ENCODE measurements at regions not wholly inside any gene's neighbourhood (a gene's known extent, or its start where the extent isn't known, plus 50 kb on each side); places are given as distances from the start of the nearest gene placed in this dataset.

DNA sequence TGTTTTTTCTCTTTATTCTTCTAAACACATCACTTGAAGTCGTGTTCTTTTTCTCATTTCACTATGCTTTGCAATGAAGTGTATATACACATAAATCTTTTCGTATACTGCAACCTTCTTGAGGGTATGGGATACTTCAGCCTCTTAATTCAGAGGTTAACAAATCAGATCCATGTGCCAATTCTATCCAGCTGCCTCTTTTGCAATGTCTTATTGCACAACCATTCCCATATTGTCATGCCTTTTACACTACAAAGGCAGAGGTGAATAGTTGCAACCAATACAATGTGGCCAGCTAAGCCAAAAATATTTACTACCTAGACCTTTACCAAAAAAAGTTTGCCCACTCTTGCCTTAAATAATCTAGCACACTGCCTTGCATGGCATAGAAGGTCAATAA, 224.5 kb upstream of the FOXG1 start:
- peaks cover 16% of the 10 kb centered on the region for H3K9me3 Mint-ChIP-seq
- H3K36me3 Mint-ChIP-seq = no peaks in the 10 kb centered on the region
- no peak overlapping the region for H3K4me3 Mint-ChIP-seq
- POLR2A ChIA-PET = no interaction called here
- no peaks in the 10 kb centered on the region for H3K27me3 Mint-ChIP-seq
- no peak overlapping the region for H3K27ac Mint-ChIP-seq
- DNase-seq (no peak), ATAC-seq (ENCODE audit: low read depth) (no peak)
- no peaks in the 10 kb centered on the region for H3K4me1 Mint-ChIP-seq

DNA sequence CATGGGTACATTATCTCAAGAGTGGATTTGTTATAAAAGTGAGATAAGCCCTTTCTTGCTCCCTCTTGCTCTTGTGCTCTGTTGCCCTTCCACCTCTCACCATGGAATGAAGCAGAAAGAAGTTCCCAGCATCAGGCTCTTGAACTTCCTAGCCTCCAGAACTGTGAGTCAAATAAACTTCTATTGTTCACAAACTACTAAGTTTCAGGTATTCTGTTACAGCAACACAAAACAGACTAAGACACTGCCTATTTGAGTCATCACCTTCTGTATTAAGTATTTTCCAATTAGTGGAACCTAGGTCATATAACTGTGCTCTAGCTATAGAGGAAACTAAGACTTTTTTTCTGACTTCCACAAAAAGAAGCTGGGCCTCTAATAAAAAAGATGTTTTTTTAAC, 201.2 kb upstream of the FOXG1 start:
- no peak overlapping the region for H3K27ac Mint-ChIP-seq
- H3K36me3 Mint-ChIP-seq = no peaks in the 10 kb centered on the region
- peaks cover 6% of the 10 kb centered on the region for H3K9me3 Mint-ChIP-seq
- H3K27me3 Mint-ChIP-seq = no peaks in the 10 kb centered on the region
- DNase-seq (no peak), ATAC-seq (ENCODE audit: low read depth) (no peak)
- H3K4me1 Mint-ChIP-seq = no peaks in the 10 kb centered on the region
- H3K4me3 Mint-ChIP-seq = no peak overlapping the region
- POLR2A ChIA-PET = no interaction called here

DNA sequence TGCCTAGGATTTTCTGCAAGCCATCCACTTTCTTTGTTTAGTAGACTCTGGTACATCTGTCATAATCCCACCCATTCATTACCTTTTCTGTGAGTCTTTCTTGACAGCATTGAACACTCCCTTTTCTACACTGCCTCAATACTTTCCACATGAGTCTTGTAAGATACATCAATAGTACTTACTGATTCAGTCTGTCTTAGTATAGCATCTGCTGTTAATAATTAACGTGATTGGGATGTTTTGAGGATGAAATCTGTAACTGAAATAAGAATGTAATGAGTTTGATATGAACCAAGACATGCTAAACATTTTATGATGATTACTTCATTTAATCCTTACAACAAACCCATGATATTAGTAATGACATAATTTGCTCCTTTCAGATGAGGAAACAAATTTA, 196.2 kb upstream of the FOXG1 start:
- H3K4me1 Mint-ChIP-seq = no peaks in the 10 kb centered on the region
- peaks cover 5% of the 10 kb centered on the region for H3K9me3 Mint-ChIP-seq
- H3K27ac Mint-ChIP-seq = no peak overlapping the region
- no peaks in the 10 kb centered on the region for H3K27me3 Mint-ChIP-seq
- no peak overlapping the region for H3K4me3 Mint-ChIP-seq
- ATAC-seq (ENCODE audit: low read depth) (no peak), DNase-seq (no peak)
- no peaks in the 10 kb centered on the region for H3K36me3 Mint-ChIP-seq
- POLR2A ChIA-PET = no interaction called here

DNA sequence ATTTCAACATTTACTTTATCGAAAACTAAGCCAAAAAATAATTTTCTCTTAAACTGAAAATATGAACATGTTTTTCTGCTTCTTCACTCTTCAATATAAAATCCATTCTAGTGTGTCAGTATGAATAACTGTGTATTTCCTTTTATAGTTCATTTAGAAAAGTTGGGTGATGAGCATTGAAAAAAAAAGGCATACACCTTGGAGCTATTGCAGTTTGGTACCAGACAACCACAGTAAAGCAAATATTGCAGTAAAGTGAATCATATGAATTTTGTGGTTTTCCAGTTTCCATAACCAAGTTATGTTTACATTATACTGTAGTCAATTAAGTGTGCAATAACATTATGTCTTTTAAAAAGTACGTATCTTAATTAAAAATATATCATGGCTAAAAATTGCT, 195.0 kb upstream of the FOXG1 start:
- H3K4me3 Mint-ChIP-seq = no peak overlapping the region

DNA sequence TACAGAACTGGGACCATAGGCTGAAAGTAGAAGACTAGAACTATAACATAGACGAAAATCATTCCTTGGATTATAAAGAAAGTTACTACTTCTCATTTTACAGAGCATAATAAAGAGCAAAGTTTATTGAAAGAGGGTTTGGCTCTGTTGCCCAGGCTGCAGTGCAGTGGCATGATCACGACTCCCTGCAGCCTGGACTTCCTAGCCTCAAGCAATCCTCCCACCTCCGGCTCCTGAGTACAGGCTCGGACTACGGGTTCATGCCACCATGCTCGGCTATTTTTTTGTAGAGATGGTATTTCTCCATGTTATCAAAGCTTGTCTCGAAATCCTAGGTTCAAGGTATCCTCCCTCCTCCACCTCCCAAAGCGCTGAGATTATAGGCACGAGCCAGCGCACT, 190.1 kb upstream of the FOXG1 start:
- no peak overlapping the region for H3K4me3 Mint-ChIP-seq
- H3K27me3 Mint-ChIP-seq = no peaks in the 10 kb centered on the region
- H3K36me3 Mint-ChIP-seq = no peaks in the 10 kb centered on the region
- POLR2A ChIA-PET = no interaction called here
- ATAC-seq (ENCODE audit: low read depth) = no peak
- H3K27ac Mint-ChIP-seq = no peak overlapping the region
- no peak for DNase-seq
- no peaks in the 10 kb centered on the region for H3K4me1 Mint-ChIP-seq
- H3K9me3 Mint-ChIP-seq = no peaks in the 10 kb centered on the region

More for the DNA sequence above, 195.0 kb upstream of the FOXG1 start:
- H3K4me1 Mint-ChIP-seq = no peaks in the 10 kb centered on the region
- no peaks in the 10 kb centered on the region for H3K27me3 Mint-ChIP-seq
- no peaks in the 10 kb centered on the region for H3K36me3 Mint-ChIP-seq
- H3K27ac Mint-ChIP-seq = no peak overlapping the region
- peaks cover 4% of the 10 kb centered on the region for H3K9me3 Mint-ChIP-seq
- no peak for DNase-seq
- POLR2A ChIA-PET = no interaction called here
- no peak for ATAC-seq (ENCODE audit: low read depth)

DNA sequence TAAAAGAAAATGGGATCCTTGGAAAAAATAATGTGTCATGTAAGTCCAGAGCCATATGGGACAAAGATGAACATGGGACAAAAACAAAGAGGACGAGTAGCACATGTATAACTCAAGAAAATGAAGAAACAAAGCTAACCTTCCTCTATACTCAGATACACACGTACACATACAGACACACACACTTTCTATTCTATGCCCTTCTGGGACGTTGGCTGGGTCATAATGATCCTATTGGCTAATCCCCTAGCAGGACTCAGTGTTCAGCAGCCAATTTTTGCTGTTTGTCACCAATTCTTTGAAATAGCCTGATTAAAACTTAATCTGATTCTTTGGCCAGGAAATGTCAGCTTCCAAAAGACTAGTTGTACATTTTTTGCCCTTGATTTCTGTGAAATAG, 189.4 kb upstream of the FOXG1 start:
- Mint-ChIP-seq H3K4me3 (no peak overlapping the region), H3K4me1 (no peaks in the 10 kb centered on the region), H3K27ac (no peak overlapping the region), H3K9me3 (no peaks in the 10 kb centered on the region), H3K27me3 (no peaks in the 10 kb centered on the region), H3K36me3 (no peaks in the 10 kb centered on the region)
- POLR2A ChIA-PET = no interaction called here
- DNase-seq = no peak
- no peak for ATAC-seq (ENCODE audit: low read depth)

DNA sequence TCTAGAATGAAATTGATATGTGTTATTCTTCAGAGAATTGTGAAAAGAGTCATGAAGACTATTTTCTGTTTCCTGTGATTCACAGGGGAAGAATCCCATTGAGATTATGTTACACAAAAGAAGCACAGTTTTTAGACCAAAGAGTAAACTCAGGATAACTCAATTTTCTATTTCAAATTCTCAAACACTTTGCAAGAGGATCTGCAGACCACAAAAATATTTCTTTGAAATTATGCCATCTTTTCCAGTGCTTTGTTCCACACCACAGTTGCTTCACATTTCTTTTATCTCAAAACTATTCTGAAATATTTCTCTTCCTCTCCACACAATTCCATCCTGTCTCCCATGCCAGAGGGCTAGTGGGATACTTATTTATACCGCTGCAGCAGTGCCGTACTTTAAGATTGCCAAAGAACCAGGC, 188.9 kb upstream of the FOXG1 start:
- Mint-ChIP-seq H3K27me3 (no peaks in the 10 kb centered on the region), H3K4me1 (no peaks in the 10 kb centered on the region), H3K4me3 (no peak overlapping the region), H3K9me3 (no peaks in the 10 kb centered on the region), H3K36me3 (no peaks in the 10 kb centered on the region), H3K27ac (no peak overlapping the region)
- POLR2A ChIA-PET = no interaction called here
- no peak for ATAC-seq (ENCODE audit: low read depth)
- DNase-seq = no peak

DNA sequence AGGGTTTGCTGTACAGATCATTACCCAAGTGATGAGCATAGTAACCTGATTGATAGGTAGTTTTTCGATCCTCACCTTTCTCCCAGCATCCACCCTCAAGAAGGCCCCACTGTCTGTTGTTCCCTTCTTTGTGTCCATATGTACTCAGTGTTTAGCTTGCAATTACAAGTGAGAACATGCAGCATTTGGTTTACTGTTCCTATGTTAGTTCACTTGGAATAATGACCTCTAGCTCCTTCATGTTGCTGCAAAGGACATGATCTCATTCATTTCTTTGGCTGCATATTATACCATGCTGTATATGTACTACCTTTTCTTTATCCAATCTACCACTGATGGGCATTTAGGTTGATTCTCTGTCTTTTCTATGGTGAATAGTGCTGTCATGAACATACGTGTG, 181.6 kb upstream of the FOXG1 start:
- POLR2A ChIA-PET = no interaction called here
- Mint-ChIP-seq H3K36me3 (no peaks in the 10 kb centered on the region), H3K4me1 (no peaks in the 10 kb centered on the region), H3K4me3 (no peak overlapping the region), H3K27ac (no peak overlapping the region), H3K9me3 (peaks cover 4% of the 10 kb centered on the region), H3K27me3 (no peaks in the 10 kb centered on the region)
- DNase-seq (no peak), ATAC-seq (ENCODE audit: low read depth) (no peak)

DNA sequence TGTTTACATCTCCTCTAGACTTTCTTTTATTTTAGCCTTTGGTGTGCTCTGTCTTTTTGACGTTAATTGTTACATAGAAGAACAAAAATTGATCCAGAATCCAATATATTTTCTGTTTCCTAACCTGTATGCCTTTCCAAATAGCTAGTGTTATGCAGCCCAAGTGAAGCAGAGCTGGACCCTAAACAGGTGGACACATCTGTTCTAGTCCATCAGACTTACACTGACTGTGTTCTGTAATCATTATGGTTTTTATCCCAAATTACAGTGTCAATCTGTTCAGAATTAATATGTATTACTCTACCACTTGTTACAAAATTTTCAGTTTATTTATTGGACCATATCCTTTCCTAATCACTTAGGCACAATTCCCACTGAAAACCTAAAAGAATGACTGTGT, 176.8 kb upstream of the FOXG1 start:
- no peaks in the 10 kb centered on the region for H3K27me3 Mint-ChIP-seq
- no peak for DNase-seq
- no peaks in the 10 kb centered on the region for H3K36me3 Mint-ChIP-seq
- no peaks in the 10 kb centered on the region for H3K4me1 Mint-ChIP-seq
- no peak overlapping the region for H3K27ac Mint-ChIP-seq
- no peak overlapping the region for H3K4me3 Mint-ChIP-seq
- ATAC-seq (ENCODE audit: low read depth) = no peak
- POLR2A ChIA-PET = no interaction called here
- H3K9me3 Mint-ChIP-seq = peaks cover 7% of the 10 kb centered on the region

DNA sequence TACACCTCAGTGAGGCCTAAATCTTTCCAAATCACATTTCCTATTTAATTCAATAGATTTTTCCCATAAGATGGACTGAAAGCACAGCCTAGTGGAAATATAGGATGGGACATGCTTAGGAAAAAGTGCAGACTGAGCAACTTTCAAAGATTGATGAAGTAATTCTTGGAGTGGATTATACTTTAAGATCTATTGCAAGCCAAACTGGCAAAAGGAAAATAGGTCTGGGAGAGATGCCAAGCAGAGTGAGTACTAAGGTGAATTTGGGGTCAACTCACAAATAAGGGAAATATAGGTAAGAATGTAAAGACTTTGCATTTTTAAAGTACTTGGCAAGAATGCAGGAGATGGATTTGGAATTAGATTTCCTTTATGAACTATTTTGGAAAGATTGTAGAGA, 170.2 kb upstream of the FOXG1 start:
- Mint-ChIP-seq H3K9me3 (peaks cover 8% of the 10 kb centered on the region), H3K27ac (no peak overlapping the region), H3K36me3 (no peaks in the 10 kb centered on the region), H3K4me3 (no peak overlapping the region), H3K4me1 (no peaks in the 10 kb centered on the region), H3K27me3 (no peaks in the 10 kb centered on the region)
- POLR2A ChIA-PET = no interaction called here
- no peak for DNase-seq
- ATAC-seq (ENCODE audit: low read depth) = no peak

DNA sequence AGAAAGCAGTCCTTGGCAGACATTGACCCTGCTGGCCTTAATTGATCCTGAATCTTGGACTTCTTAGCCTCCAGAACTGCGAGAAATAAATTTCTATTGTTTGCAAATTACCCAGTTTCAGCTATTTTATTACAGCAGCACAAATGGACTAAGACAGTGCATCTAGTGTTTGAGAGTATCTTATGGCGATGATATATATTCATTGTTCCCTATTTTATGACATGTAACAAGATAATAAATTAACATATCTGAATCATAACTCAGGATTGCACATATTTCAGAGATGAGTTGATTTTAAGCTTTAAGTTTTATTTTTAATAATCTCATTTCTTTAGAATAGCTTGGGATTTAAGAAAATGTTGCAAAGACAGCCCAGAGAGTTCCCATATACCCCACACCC, 167.4 kb upstream of the FOXG1 start:
- Mint-ChIP-seq H3K4me1 (no peaks in the 10 kb centered on the region), H3K4me3 (no peak overlapping the region), H3K27ac (no peak overlapping the region), H3K27me3 (no peaks in the 10 kb centered on the region), H3K9me3 (peaks cover 8% of the 10 kb centered on the region), H3K36me3 (no peaks in the 10 kb centered on the region)
- no peak for ATAC-seq (ENCODE audit: low read depth)
- no peak for DNase-seq
- POLR2A ChIA-PET = no interaction called here

DNA sequence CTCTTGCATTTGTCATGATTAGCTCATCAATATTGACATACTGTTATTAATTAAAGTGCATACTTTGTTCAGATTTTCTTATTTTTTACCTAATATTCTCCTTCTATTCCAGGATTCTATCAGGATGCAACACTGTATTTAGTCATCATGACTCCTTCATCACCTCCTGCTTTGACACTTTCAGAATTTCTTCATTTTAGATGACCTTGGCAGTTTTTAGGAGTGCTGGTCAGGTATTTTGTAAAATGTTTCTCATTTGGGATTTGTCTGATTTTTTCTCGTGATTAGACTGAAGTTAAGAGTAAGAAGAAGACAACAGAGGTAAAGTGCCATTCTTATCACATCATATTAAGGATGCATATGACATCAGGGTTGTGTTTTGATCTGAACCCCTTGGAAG, 167.0 kb upstream of the FOXG1 start:
- no peaks in the 10 kb centered on the region for H3K27me3 Mint-ChIP-seq
- DNase-seq = no peak
- no peak overlapping the region for H3K27ac Mint-ChIP-seq
- no peaks in the 10 kb centered on the region for H3K4me1 Mint-ChIP-seq
- no peak for ATAC-seq (ENCODE audit: low read depth)
- no peak overlapping the region for H3K4me3 Mint-ChIP-seq
- H3K36me3 Mint-ChIP-seq = no peaks in the 10 kb centered on the region
- POLR2A ChIA-PET = no interaction called here
- peaks cover 8% of the 10 kb centered on the region for H3K9me3 Mint-ChIP-seq

DNA sequence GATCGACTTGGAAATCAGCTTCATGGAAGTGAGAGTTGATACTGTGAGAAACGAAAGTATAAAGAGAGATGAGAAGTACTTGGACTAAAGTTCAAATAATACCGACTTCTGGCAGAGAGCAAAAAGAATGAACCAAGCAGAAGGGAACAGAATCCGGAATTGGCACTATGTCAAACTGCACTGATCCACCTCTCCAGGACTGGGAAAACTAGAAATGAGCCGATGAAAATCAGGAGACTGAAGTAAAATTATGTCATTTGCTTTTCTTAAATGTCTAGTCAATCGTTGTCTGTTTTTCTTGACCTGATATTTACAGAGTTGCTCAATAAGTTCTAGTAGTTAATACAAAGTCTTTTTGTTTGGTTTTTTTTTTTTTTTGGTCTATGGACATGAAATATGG, 163.0 kb upstream of the FOXG1 start:
- no peak for DNase-seq
- Mint-ChIP-seq H3K27ac (no peak overlapping the region), H3K36me3 (no peaks in the 10 kb centered on the region), H3K4me3 (no peak overlapping the region), H3K9me3 (peaks cover 1% of the 10 kb centered on the region), H3K4me1 (no peaks in the 10 kb centered on the region), H3K27me3 (no peaks in the 10 kb centered on the region)
- no peak for ATAC-seq (ENCODE audit: low read depth)
- POLR2A ChIA-PET = no interaction called here

DNA sequence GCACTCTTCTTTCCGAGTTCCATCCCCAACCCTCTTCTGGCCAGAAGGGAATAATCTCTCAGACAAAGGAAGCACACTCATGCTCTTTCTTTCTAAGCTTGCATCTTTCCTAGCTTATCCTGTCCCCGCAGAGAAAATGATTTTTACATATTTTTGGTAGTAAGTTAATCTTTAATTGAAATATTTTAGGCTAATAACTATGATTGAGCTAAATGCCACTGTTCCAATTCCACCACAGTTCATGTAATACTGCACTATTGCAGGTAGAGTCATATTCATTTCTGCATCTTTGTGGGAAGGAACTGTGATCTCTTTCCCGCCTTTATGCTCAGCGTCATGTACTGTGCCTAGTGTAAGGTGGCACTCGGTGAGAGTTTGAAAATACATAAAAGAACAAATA, 158.9 kb upstream of the FOXG1 start:
- POLR2A ChIA-PET = no interaction called here
- H3K4me3 Mint-ChIP-seq = no peak overlapping the region
- no peak overlapping the region for H3K27ac Mint-ChIP-seq
- no peaks in the 10 kb centered on the region for H3K27me3 Mint-ChIP-seq
- no peaks in the 10 kb centered on the region for H3K4me1 Mint-ChIP-seq
- DNase-seq = no peak
- ATAC-seq (ENCODE audit: low read depth) = no peak
- no peaks in the 10 kb centered on the region for H3K9me3 Mint-ChIP-seq
- no peaks in the 10 kb centered on the region for H3K36me3 Mint-ChIP-seq

DNA sequence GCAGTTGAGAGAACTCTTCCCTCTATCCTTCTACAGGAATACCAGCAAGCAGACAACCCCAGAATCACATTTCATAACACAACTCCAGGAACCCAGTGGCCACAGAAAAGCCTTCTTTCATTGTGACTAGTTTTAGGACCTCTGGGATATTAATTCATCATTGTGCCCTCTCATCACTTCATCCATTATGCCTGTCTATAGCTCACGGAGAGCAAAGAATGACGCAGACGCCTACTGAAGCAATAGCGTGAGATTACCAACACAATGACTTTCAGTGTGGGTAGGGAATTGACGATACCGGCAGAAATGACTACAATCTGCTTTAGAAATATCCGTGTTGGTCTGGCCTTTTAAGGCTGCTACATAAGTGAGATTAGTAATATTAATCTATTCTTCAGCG, 158.1 kb upstream of the FOXG1 start:
- no peaks in the 10 kb centered on the region for H3K9me3 Mint-ChIP-seq
- no peak overlapping the region for H3K27ac Mint-ChIP-seq
- ATAC-seq (ENCODE audit: low read depth) = no peak
- DNase-seq = no peak
- H3K4me1 Mint-ChIP-seq = no peaks in the 10 kb centered on the region
- no peaks in the 10 kb centered on the region for H3K36me3 Mint-ChIP-seq
- POLR2A ChIA-PET = no interaction called here
- H3K27me3 Mint-ChIP-seq = no peaks in the 10 kb centered on the region
- H3K4me3 Mint-ChIP-seq = no peak overlapping the region
